SK-N-SH treated with all-trans-retinoic acid at 6 μM for 48 hours (cell line): ENCODE measurements at regions not wholly inside any gene's neighbourhood (a gene's known extent, or its start where the extent isn't known, plus 50 kb on each side); places are given as distances from the start of the nearest gene placed in this dataset.
"Not testable (repeated sequence)": the region's sequence is repeated elsewhere in the genome, so short reads cannot be mapped to it uniquely, and the experiment has no call there.

ENCODE experiments used
- CSDC2 ChIP-seq: fragments of 250-450 bp; sonication (Bioruptor Pico); IDR thresholded peaks from 2 replicates; pipeline ENCODE4 v1.5.0; 2020; ENCODE audit warnings: mild to moderate bottlenecking, moderate library complexity
- ZFP3 ChIP-seq: fragments of 250-450 bp; sonication (Bioruptor Pico); IDR thresholded peaks from 2 replicates; pipeline ENCODE4 v1.5.0; 2020; ENCODE audit warnings: mild to moderate bottlenecking, moderate library complexity
- TF ChIP-seq, protein P1 (sequence below): fragments of 250-450 bp; sonication (Bioruptor Pico); IDR thresholded peaks from 2 replicates; pipeline ENCODE4 v1.5.0; 2020; ENCODE audit warnings: mild to moderate bottlenecking, moderate library complexity
- TF ChIP-seq, protein P2 (sequence below): fragments of 250-450 bp; sonication (Bioruptor Pico); IDR thresholded peaks from 2 replicates; pipeline ENCODE4 v1.5.1; 2020; ENCODE audit warnings: low read depth, mild to moderate bottlenecking, moderate library complexity

DNA sequence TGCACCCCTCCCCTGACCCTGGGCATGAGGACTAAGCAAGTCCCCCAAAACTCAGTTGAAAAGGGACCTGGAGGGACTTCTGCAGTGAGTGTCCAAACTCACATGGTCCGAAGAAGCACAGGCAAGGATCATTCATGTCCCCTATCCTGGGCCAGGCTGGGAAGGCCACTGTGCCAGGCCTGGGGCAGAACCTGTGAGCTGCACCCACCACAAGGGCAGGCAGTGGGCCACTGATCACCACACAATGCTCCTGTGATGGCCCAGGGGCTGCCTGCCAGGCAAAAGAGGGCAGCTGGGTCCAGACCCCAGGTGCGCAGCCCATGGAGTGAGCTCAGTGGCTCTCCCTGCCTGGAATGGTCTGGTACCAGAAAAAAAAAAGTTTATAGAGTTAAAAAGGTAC is 295.4 kb downstream of the CCDC74A start:
- TF ChIP-seq, protein P1, sequence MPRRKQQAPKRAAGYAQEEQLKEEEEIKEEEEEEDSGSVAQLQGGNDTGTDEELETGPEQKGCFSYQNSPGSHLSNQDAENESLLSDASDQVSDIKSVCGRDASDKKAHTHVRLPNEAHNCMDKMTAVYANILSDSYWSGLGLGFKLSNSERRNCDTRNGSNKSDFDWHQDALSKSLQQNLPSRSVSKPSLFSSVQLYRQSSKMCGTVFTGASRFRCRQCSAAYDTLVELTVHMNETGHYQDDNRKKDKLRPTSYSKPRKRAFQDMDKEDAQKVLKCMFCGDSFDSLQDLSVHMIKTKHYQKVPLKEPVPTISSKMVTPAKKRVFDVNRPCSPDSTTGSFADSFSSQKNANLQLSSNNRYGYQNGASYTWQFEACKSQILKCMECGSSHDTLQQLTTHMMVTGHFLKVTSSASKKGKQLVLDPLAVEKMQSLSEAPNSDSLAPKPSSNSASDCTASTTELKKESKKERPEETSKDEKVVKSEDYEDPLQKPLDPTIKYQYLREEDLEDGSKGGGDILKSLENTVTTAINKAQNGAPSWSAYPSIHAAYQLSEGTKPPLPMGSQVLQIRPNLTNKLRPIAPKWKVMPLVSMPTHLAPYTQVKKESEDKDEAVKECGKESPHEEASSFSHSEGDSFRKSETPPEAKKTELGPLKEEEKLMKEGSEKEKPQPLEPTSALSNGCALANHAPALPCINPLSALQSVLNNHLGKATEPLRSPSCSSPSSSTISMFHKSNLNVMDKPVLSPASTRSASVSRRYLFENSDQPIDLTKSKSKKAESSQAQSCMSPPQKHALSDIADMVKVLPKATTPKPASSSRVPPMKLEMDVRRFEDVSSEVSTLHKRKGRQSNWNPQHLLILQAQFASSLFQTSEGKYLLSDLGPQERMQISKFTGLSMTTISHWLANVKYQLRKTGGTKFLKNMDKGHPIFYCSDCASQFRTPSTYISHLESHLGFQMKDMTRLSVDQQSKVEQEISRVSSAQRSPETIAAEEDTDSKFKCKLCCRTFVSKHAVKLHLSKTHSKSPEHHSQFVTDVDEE (CRISPR knock-in tag): not testable (repeated sequence)
- TF ChIP-seq ZFP3, CSDC2 (CRISPR knock-in tag): not testable (repeated sequence)
- TF ChIP-seq, protein P2, sequence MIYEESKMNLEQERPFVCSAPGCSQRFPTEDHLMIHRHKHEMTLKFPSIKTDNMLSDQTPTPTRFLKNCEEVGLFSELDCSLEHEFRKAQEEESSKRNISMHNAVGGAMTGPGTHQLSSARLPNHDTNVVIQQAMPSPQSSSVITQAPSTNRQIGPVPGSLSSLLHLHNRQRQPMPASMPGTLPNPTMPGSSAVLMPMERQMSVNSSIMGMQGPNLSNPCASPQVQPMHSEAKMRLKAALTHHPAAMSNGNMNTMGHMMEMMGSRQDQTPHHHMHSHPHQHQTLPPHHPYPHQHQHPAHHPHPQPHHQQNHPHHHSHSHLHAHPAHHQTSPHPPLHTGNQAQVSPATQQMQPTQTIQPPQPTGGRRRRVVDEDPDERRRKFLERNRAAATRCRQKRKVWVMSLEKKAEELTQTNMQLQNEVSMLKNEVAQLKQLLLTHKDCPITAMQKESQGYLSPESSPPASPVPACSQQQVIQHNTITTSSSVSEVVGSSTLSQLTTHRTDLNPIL: not testable (repeated sequence)
